Left renal cortex interstitium (tissue), 4 donors: ENCODE measurements at regions not wholly inside any gene's neighbourhood (a gene's known extent, or its start where the extent isn't known, plus 50 kb on each side); places are given as distances from the start of the nearest gene placed in this dataset.

Experiments
- DNase-seq, 4 donors: peaks; one replicate each; pipeline ENCODE4 v3.0.0-alpha.2; 2013; ENCODE audit warnings: low read depth in 4 of 4, low spot score in 2 of 4, missing footprints in 1 of 4

GRCh38 chr4:30268370-30268769, 451.8 kb upstream of the PCDH7 start:
- DNase-seq = no peak

GRCh38 chr4:30269850-30270249, 450.3 kb upstream of the PCDH7 start:
- no peak for DNase-seq

GRCh38 chr4:30281986-30282385, 438.2 kb upstream of the PCDH7 start:
- no peak for DNase-seq

GRCh38 chr4:30283336-30283735, 436.8 kb upstream of the PCDH7 start:
- DNase-seq = no peak

- no peak for DNase-seq
Observed at GRCh38 chr4:30294295-30294694, 425.9 kb upstream of the PCDH7 start.

- DNase-seq = no peak
Observed at GRCh38 chr4:30295652-30296051, 424.5 kb upstream of the PCDH7 start.

- no peak for DNase-seq
Observed at GRCh38 chr4:30314001-30314400, 406.2 kb upstream of the PCDH7 start.

- no peak for DNase-seq
Observed at GRCh38 chr4:30330894-30331652, 389.1 kb upstream of the PCDH7 start.

- DNase-seq = no peak
Observed at GRCh38 chr4:30341731-30342130, 378.4 kb upstream of the PCDH7 start.

- no peak for DNase-seq
Observed at GRCh38 chr4:30350288-30350687, 369.9 kb upstream of the PCDH7 start.

GRCh38 chr4:30354605-30355004, 365.6 kb upstream of the PCDH7 start:
- DNase-seq = no peak

- no peak for DNase-seq
Observed at GRCh38 chr4:30362436-30362835, 357.7 kb upstream of the PCDH7 start.

- DNase-seq = no peak
Observed at GRCh38 chr4:30370105-30370504, 350.1 kb upstream of the PCDH7 start.

GRCh38 chr4:30380404-30380998, 339.7 kb upstream of the PCDH7 start:
- no peak for DNase-seq

- DNase-seq = no peak
Observed at GRCh38 chr4:30385650-30386049, 334.5 kb upstream of the PCDH7 start.

- DNase-seq = no peak
Observed at GRCh38 chr4:30386266-30386895, 333.8 kb upstream of the PCDH7 start.

- DNase-seq = no peak
Observed at GRCh38 chr4:30395902-30396301, 324.3 kb upstream of the PCDH7 start.

- DNase-seq = no peak
Observed at GRCh38 chr4:30396772-30397475, 323.2 kb upstream of the PCDH7 start.

- DNase-seq = no peak
Observed at GRCh38 chr4:30399476-30399875, 320.7 kb upstream of the PCDH7 start.

- DNase-seq = no peak
Observed at GRCh38 chr4:30402276-30402675, 317.9 kb upstream of the PCDH7 start.

GRCh38 chr4:30413915-30414314, 306.3 kb upstream of the PCDH7 start:
- no peak for DNase-seq
